K562 (cell line): ENCODE measurements at regions not wholly inside any gene's neighbourhood (a gene's known extent, or its start where the extent isn't known, plus 50 kb on each side); places are given as distances from the start of the nearest gene placed in this dataset.

Source experiments
- ATAC-seq: fragments of 200-7000 bp; cut with Tn5 transposase; 3 replicates; pipeline ENCODE4 v1.9.1; 2020; ENCODE audit warnings: moderate library complexity
- BruUV-seq: library from RNA; stranded (reverse); fragments of 400-500 nt; replicated peaks from 2 replicates; lab custom pipeline; 2021; lab: Mats Ljungman, UMichigan
- CTCF ChIA-PET: fragments of 300-600 bp; formaldehyde crosslinking; extraction: SDS; loops from one replicate; lab custom pipeline; 2021; ENCODE audit warnings: low intra/inter-chr PET ratio; lab: Yijun Ruan, JAX
- POLR2A ChIA-PET: fragments of 300-600, 350-650 bp; sonication (Branson Sonifier 250); formaldehyde crosslinking; extraction: SDS; loops from one replicate; lab custom pipeline; 2021; ENCODE audit warnings: antibody characterized with exemption, inconsistent platforms; lab: Yijun Ruan, JAX
- DNase-seq, 4 experiments: peaks; one replicate each; pipeline versions ENCODE4 v3.0.0 to v3.0.0-alpha.2; 2011 to 2018; ENCODE audit warnings: low spot score in 3 of 4, mixed read lengths in 3 of 4; ENCODE audit errors: extremely low read depth in 1 of 4
- FAIRE-seq: peaks from 2 replicates; lab custom pipeline; 2011; peaks lifted over from hg19 to GRCh38; lab: Jason Lieb, UNC
- H2AFZ ChIP-seq: 2 replicates; pipeline ENCODE4 v1.6.0; 2011; ENCODE audit warnings: low read depth, low read length, control low read depth, inconsistent platforms
- H3K27ac ChIP-seq: fragments of 200-600 bp; 3 replicates; pipeline ENCODE4 v1.8.0; 2011; ENCODE audit warnings: low read depth, mild to moderate bottlenecking, control low read depth, inconsistent platforms, low read length, moderate library complexity, mixed read lengths; ENCODE audit errors: extremely low read depth
- H3K27me3 ChIP-seq, 2 experiments: fragments of 300-600 bp in 1 of 2; 2 replicates in 1 of 2; 3 replicates in 1 of 2; pipeline versions ENCODE4 v1.6.0 to v1.8.0; 2011; ENCODE audit warnings: inconsistent platforms in 2 of 2, low read length in 2 of 2, mild to moderate bottlenecking in 1 of 2, mixed read lengths in 1 of 2, moderate library complexity in 1 of 2; ENCODE audit not compliant: control insufficient read depth in 2 of 2, insufficient read depth in 2 of 2
- H3K36me3 ChIP-seq: fragments of 300-600 bp; 3 replicates; pipeline ENCODE4 v1.8.0; 2011; ENCODE audit warnings: mild to moderate bottlenecking, low read length, inconsistent platforms; ENCODE audit not compliant: control insufficient read depth, insufficient read depth
- H3K4me1 ChIP-seq, 2 experiments: fragments of 200-600 bp in 1 of 2; replicated peaks in 1 of 2; 2 replicates in 1 of 2; 3 replicates in 1 of 2; pipeline versions ENCODE4 v1.5.1 to v1.8.0; 2011; ENCODE audit warnings: inconsistent platforms in 2 of 2, low read length in 2 of 2, mild to moderate bottlenecking in 1 of 2, mixed read lengths in 1 of 2, moderate library complexity in 1 of 2; ENCODE audit not compliant: control insufficient read depth in 2 of 2, insufficient read depth in 2 of 2
- H3K4me2 ChIP-seq: 2 replicates; pipeline ENCODE4 v1.6.1; 2011; ENCODE audit warnings: low read length, control low read depth, inconsistent platforms, mixed read lengths; ENCODE audit not compliant: insufficient read depth
- H3K4me3 ChIP-seq: fragments of 200-600 bp; sonication (generic), shearing (Covaris generic); 2 replicates; pipeline ENCODE4 v1.5.1; 2016; ENCODE audit warnings: control low read depth, inconsistent platforms
- H3K79me2 ChIP-seq: fragments of 200-600 bp; 3 replicates; pipeline ENCODE4 v1.8.0; 2011; ENCODE audit warnings: low read length, inconsistent platforms; ENCODE audit not compliant: control insufficient read depth, insufficient read depth
- H3K9ac ChIP-seq, 2 experiments: 2 replicates each; pipeline versions ENCODE4 v1.6.0 to v1.6.1; 2011; ENCODE audit warnings: low read depth in 2 of 2, low read length in 2 of 2, control low read depth in 1 of 2, inconsistent platforms in 1 of 2, mild to moderate bottlenecking in 1 of 2, mixed read lengths in 1 of 2; ENCODE audit not compliant: insufficient read depth in 1 of 2
- H3K9me1 ChIP-seq: one replicate; pipeline ENCODE4 v1.6.0; 2011; ENCODE audit warnings: inconsistent platforms, mild to moderate bottlenecking, low read length, moderate library complexity; ENCODE audit not compliant: control insufficient read depth, insufficient read depth
- H3K9me3 ChIP-seq: replicated peaks from 2 replicates; pipeline ENCODE4 v1.5.1; 2011; ENCODE audit warnings: low read depth, low read length, inconsistent platforms; ENCODE audit not compliant: control insufficient read depth, insufficient read depth
- H4K20me1 ChIP-seq: replicated peaks from 2 replicates; pipeline ENCODE4 v1.6.1; 2011; ENCODE audit warnings: low read length, inconsistent platforms, mixed read lengths; ENCODE audit not compliant: control insufficient read depth, insufficient read depth
- ATF4 ChIP-seq: fragments of 450-650 bp; formaldehyde crosslinking; IDR thresholded peaks from 2 replicates; pipeline ENCODE4 v1.4.0; 2022; ENCODE audit warnings: mild to moderate bottlenecking, moderate library complexity
- CBX3 ChIP-seq, 2 experiments: IDR thresholded peaks; 1 replicate in 1 of 2; 2 replicates in 1 of 2; pipeline ENCODE4 v1.6.1; 2012; ENCODE audit warnings: inconsistent platforms in 2 of 2, low read length in 2 of 2, borderline replicate concordance in 1 of 2, control low read depth in 1 of 2
- HDAC6 ChIP-seq: IDR thresholded peaks from 2 replicates; pipeline ENCODE4 v1.6.1; 2012; ENCODE audit warnings: low read depth, mild to moderate bottlenecking, control low read depth, inconsistent platforms, low read length, moderate library complexity
- KAT7 ChIP-seq: sonication (generic); formaldehyde crosslinking; IDR thresholded peaks from 2 replicates; pipeline ENCODE4 v1.8.0; 2022; ENCODE audit warnings: missing genetic modification reagents, mild to moderate bottlenecking, borderline replicate concordance
- MBD2 ChIP-seq: sonication (generic); IDR thresholded peaks from 2 replicates; pipeline ENCODE4 v1.6.1; 2016; ENCODE audit warnings: low read depth, borderline replicate concordance
- MITF ChIP-seq: IDR thresholded peaks from 2 replicates; pipeline ENCODE4 v1.6.1; 2014; ENCODE audit warnings: antibody characterized with exemption
- MYBL2 ChIP-seq, 2 experiments: fragments of 450-650 bp in 1 of 2; sonication (generic) in 1 of 2; formaldehyde crosslinking in 1 of 2; IDR thresholded peaks; 2 replicates each; pipeline versions ENCODE4 v1.6.1 to v1.8.1; 2017 to 2022; ENCODE audit warnings: borderline replicate concordance in 1 of 2, inconsistent platforms in 1 of 2, low read depth in 1 of 2, mild to moderate bottlenecking in 1 of 2, missing genetic modification reagents in 1 of 2, moderate library complexity in 1 of 2
- STAT5B ChIP-seq: fragments of 250-450 bp; sonication (Bioruptor Pico); IDR thresholded peaks from 2 replicates; pipeline ENCODE4 v1.8.0; 2021; ENCODE audit warnings: mild to moderate bottlenecking, inconsistent platforms
- ZBTB1 ChIP-seq: sonication (generic); formaldehyde crosslinking; IDR thresholded peaks from 2 replicates; pipeline ENCODE4 v1.8.1; 2023; ENCODE audit warnings: missing genetic modification reagents, low read depth, mild to moderate bottlenecking, borderline replicate concordance
- ZKSCAN3 ChIP-seq: fragments of 250-450 bp; sonication (Bioruptor Pico); IDR thresholded peaks from 2 replicates; pipeline ENCODE4 v1.4.0; 2020
- ZZZ3 ChIP-seq: fragments of 450-650 bp; IDR thresholded peaks from 2 replicates; pipeline ENCODE4 v1.6.1; 2016; ENCODE audit warnings: antibody characterized with exemption, mild to moderate bottlenecking, moderate library complexity
- WGBS: fragments of 100-300 bp; shearing (Covaris generic); methylation state at CpG from one replicate; pipeline ENCODE4 v1.1.6; 2016; ENCODE audit warnings: low coverage, mixed read lengths; ENCODE audit not compliant: insufficient coverage; ENCODE audit errors: missing lambda C conversion rate; 5-methylcytosine and 5-hydroxymethylcytosine counted together
- in situ Hi-C: fragments of 300-500 bp; cut with MboI; formaldehyde crosslinking; loops from 4 replicates; pipeline ENCODE4 v1.15.0; 2018; ENCODE audit warnings: inconsistent platforms, mixed read lengths
- intact Hi-C: fragments of 100-400 bp; cut with micrococcal nuclease; formaldehyde crosslinking; loops from 2 replicates; pipeline ENCODE4 v1.14.2; 2022

- no peak overlapping the region for H3K27ac ChIP-seq
- H3K9me1 ChIP-seq = no peaks in the 10 kb centered on the region
- no peaks in the 10 kb centered on the region for H4K20me1 ChIP-seq
- no peak overlapping the region for H3K4me2 ChIP-seq
- H3K79me2 ChIP-seq = no peaks in the 10 kb centered on the region
- H3K36me3 ChIP-seq = no peaks in the 10 kb centered on the region
- H3K4me1 ChIP-seq = no peaks in the 10 kb centered on the region
- no peaks in the 10 kb centered on the region; the same call in 1 of the 2 replicates for H3K9me3 ChIP-seq
- WGBS = 19% methylated on average over 4 of the region's 4 CpGs
- FAIRE-seq (no peak), DNase-seq (no peak), ATAC-seq (no peak)
- TF ChIP-seq MITF = no peak
- TF ChIP-seq KAT7 (CRISPR knock-in tag) = no peak
- TF ChIP-seq ZBTB1 = no peak
- TF ChIP-seq STAT5B (CRISPR knock-in tag) = no peak
- TF ChIP-seq ZKSCAN3 (CRISPR knock-in tag) = no peak
- TF ChIP-seq ZZZ3 = no peak
- TF ChIP-seq MYBL2 (IDR thresholded peaks at IDR 0.05; ENCODE audit: low read depth) = no peak
- no peak for TF ChIP-seq MYBL2 (CRISPR knock-in tag; IDR thresholded peaks at IDR 0.05; ENCODE audit: borderline replicate concordance)
- no peak for TF ChIP-seq CBX3 (IDR thresholded peaks at IDR 0.05; ENCODE audit: borderline replicate concordance in 1 of 2, low read length in 2 of 2)
- no peak for TF ChIP-seq MBD2
- TF ChIP-seq ATF4 = no peak
- TF ChIP-seq HDAC6 = no peak
- CTCF ChIA-PET = no interaction called here
- no TSS peak for BruUV-seq
- in situ Hi-C loops = no loop called here
- no peak overlapping the region for H2AFZ ChIP-seq
- intact Hi-C loops = no loop called here
- H3K9ac ChIP-seq = no peak overlapping the region
- POLR2A ChIA-PET = no interaction called here
- H3K27me3 ChIP-seq = no peaks in the 10 kb centered on the region
- H3K4me3 ChIP-seq = no peak overlapping the region
Observed at GRCh38 chr5:27434335-27434734, 395.9 kb upstream of the CDH9 start.
